ENCODE measurements at regions not wholly inside any gene's neighbourhood (a gene's known extent, or its start where the extent isn't known, plus 50 kb on each side); places are given as distances from the start of the nearest gene placed in this dataset.

DNA sequence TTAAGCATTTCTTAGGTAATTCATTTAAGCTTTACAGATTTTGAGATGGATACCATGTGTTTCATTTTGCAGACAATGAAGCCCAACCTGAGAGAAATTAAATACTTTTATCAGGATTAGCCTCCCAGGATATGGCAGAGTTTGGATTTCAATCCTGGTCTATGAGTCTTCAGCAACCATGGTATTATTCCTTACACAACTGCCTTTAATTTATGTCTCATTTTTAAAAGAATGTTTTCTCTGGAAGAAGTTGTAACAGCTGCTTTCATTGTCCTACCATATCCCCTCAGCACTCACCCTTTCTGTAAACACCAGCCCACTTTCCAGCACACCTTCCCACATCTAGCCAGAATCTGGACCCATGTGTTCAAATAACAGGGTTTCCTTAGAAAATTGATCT is 863.7 kb upstream of the VRK2 start:
- Histone ChIP-seq H2AFZ (ENCODE audit: low read length) (no peak overlapping the region), H3K9ac (replicated peaks in 1 of 4; ENCODE audit: extremely low read depth in 1 of 4, low read depth in 3 of 4, low read length in 3 of 4) (no peak overlapping the region), H3K36me3 (ENCODE audit: control insufficient read depth in 2 of 4, insufficient read depth in 4 of 4, low read length in 3 of 4) (no peaks in the 10 kb centered on the region), H3K56ac (replicated peaks; ENCODE audit: insufficient read length, low read depth, low read length) (no peak overlapping the region), H4K5ac (ENCODE audit: insufficient read length, low read depth, low read length) (no peak overlapping the region), H3K79me1 (ENCODE audit: low read depth, low read length) (no peaks in the 10 kb centered on the region), H2BK120ac (replicated peaks; ENCODE audit: low read depth, low read length) (no peak overlapping the region), H3K9me3 (ENCODE audit: insufficient read depth in 2 of 2, low read depth in 1 of 2, low read length in 1 of 2) (no peaks in the 10 kb centered on the region), H3K79me2 (ENCODE audit: control insufficient read depth in 1 of 2, insufficient read depth in 2 of 2, low read length in 2 of 2) (no peaks in the 10 kb centered on the region), H2BK5ac (ENCODE audit: low read depth, low read length) (no peak overlapping the region), H3K27me3 (replicated peaks in 1 of 4; ENCODE audit: control insufficient read depth in 3 of 4, extremely low read depth in 1 of 4, insufficient read depth in 3 of 4, low read length in 3 of 4) (no peaks in the 10 kb centered on the region), H3K23me2 (ENCODE audit: low read depth, low read length) (no peaks in the 10 kb centered on the region), H2AK5ac (ENCODE audit: low read depth, low read length) (no peak overlapping the region), H3K18ac (ENCODE audit: extremely low read depth, low read length) (no peak overlapping the region), H3K14ac (ENCODE audit: insufficient read length) (no peak overlapping the region), H3K4me3 (ENCODE audit: extremely low read depth in 1 of 4, insufficient read depth in 2 of 4, low read depth in 3 of 4, low read length in 4 of 4) (no peak overlapping the region), H2BK12ac (ENCODE audit: low read depth, low read length) (no peak overlapping the region), H3K23ac (ENCODE audit: insufficient read length) (no peak overlapping the region), H4K8ac (ENCODE audit: extremely low read depth, insufficient read depth, low read length) (no peak overlapping the region), H3K4me1 (replicated peaks in 1 of 4; ENCODE audit: control insufficient read depth in 3 of 4, insufficient read depth in 4 of 4, low read length in 3 of 4) (peaks cover 0 to 6% (median 0%) of the 10 kb centered on the region in 4 experiments; a peak in 1 of 7 replicates), H3K4ac (replicated peaks; ENCODE audit: insufficient read length, low read depth, low read length) (no peak overlapping the region), H2BK15ac (ENCODE audit: low read length) (no peak overlapping the region), H4K20me1 (replicated peaks in 1 of 2; ENCODE audit: control insufficient read depth in 1 of 2, insufficient read depth in 2 of 2, low read length in 2 of 2) (no peaks in the 10 kb centered on the region), H3K27ac (ENCODE audit: low read depth, low read length) (no peak overlapping the region), H3K4me2 (ENCODE audit: insufficient read depth in 1 of 2, low read depth in 2 of 2, low read length in 2 of 2) (no peak overlapping the region), H4K91ac (replicated peaks; ENCODE audit: insufficient read length, low read length) (no peak overlapping the region), H2BK20ac (ENCODE audit: low read length) (no peak overlapping the region)
- no peak for DNase-seq (ENCODE audit: low read depth in 1 of 2, low spot score in 2 of 2)
- ChIA-PET POLR2A (ENCODE audit: partially characterized antibody) (no interaction called here), CTCF (ENCODE audit: partially characterized antibody) (no interaction called here)
- no peak for FAIRE-seq
- TF ChIP-seq CREB1 (IDR thresholded peaks at IDR 0.05) (no peak), TCF12 (IDR thresholded peaks at IDR 0.05; ENCODE audit: low read depth, low read length) (no peak), SP1 (IDR thresholded peaks at IDR 0.05; ENCODE audit: low read depth, low read length) (no peak), BRCA1 (IDR thresholded peaks at IDR 0.05; ENCODE audit: low read depth, low read length) (no peak), MAFK (IDR thresholded peaks at IDR 0.05; ENCODE audit: low read depth, low read length) (no peak), SAP30 (IDR thresholded peaks at IDR 0.05; ENCODE audit: insufficient read depth, insufficient replicate concordance, low read length) (no peak), JUND (IDR thresholded peaks at IDR 0.05; ENCODE audit: low read length) (no peak), ZNF274 (IDR thresholded peaks at IDR 0.05; ENCODE audit: borderline replicate concordance, extremely low read depth, low read length) (no peak), NANOG (IDR thresholded peaks at IDR 0.05; ENCODE audit: insufficient read depth, low read depth, low read length, poor library complexity, severe bottlenecking) (no peak)
- TF ChIP-seq, protein P1, sequence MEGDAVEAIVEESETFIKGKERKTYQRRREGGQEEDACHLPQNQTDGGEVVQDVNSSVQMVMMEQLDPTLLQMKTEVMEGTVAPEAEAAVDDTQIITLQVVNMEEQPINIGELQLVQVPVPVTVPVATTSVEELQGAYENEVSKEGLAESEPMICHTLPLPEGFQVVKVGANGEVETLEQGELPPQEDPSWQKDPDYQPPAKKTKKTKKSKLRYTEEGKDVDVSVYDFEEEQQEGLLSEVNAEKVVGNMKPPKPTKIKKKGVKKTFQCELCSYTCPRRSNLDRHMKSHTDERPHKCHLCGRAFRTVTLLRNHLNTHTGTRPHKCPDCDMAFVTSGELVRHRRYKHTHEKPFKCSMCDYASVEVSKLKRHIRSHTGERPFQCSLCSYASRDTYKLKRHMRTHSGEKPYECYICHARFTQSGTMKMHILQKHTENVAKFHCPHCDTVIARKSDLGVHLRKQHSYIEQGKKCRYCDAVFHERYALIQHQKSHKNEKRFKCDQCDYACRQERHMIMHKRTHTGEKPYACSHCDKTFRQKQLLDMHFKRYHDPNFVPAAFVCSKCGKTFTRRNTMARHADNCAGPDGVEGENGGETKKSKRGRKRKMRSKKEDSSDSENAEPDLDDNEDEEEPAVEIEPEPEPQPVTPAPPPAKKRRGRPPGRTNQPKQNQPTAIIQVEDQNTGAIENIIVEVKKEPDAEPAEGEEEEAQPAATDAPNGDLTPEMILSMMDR (IDR thresholded peaks at IDR 0.05; ENCODE audit: control extremely low read depth in 1 of 3, insufficient read depth in 1 of 3, low read depth in 1 of 3, low read length in 3 of 3), result no peak

Measured in H1 (cell line).